Tibial artery (tissue), 4 donors: ENCODE measurements at regions not wholly inside any gene's neighbourhood (a gene's known extent, or its start where the extent isn't known, plus 50 kb on each side); places are given as distances from the start of the nearest gene placed in this dataset.

ENCODE experiments used
- DNase-seq, 2 donors: peaks; one replicate each; pipeline ENCODE4 v3.0.0-alpha.2; 2019
- H3K27ac ChIP-seq, 2 donors: fragments of 200-600 bp; sonication (generic) in 1 of 2; 1 replicate in 1 of 2; 2 replicates in 1 of 2; pipeline ENCODE4 v1.5.1; 2018 to 2019; ENCODE audit warnings: mild to moderate bottlenecking in 1 of 2
- H3K27me3 ChIP-seq, 2 donors: fragments of 200-600 bp; sonication (generic) in 1 of 2; one replicate each; pipeline versions ENCODE4 v1.5.1 to v1.6.0; 2016 to 2019
- H3K36me3 ChIP-seq, 3 donors: fragments of 200-600 bp; sonication (generic) in 2 of 3; one replicate each; pipeline ENCODE4 v1.5.1; 2016 to 2019; ENCODE audit warnings: mild to moderate bottlenecking in 2 of 3
- H3K4me1 ChIP-seq, 4 donors: fragments of 200-600 bp; sonication (generic) in 2 of 4; 1 replicate in 3 of 4; 2 replicates in 1 of 4; pipeline ENCODE4 v1.5.1; 2016 to 2019
- H3K4me3 ChIP-seq, 2 donors: fragments of 200-600 bp; sonication (generic) in 1 of 2; 1 replicate in 1 of 2; 2 replicates in 1 of 2; pipeline ENCODE4 v1.5.1; 2018 to 2019; ENCODE audit warnings: mild to moderate bottlenecking in 2 of 2
- H3K9me3 ChIP-seq, 3 donors: fragments of 200-600 bp; sonication (generic) in 1 of 3; one replicate each; pipeline ENCODE4 v1.5.1; 2016 to 2019
- CTCF ChIP-seq, 2 experiments: fragments of 200-600 bp in 1 of 2; fragments of 450-650 bp in 1 of 2; IDR thresholded peaks; one replicate each; pipeline ENCODE4 v1.5.1; 2017 to 2019; ENCODE audit warnings: antibody characterized with exemption in 2 of 2, mild to moderate bottlenecking in 1 of 2, moderate library complexity in 1 of 2
- intact Hi-C: fragments of 100-400 bp; cut with DNase I; formaldehyde crosslinking; loops from one replicate; pipeline ENCODE4 v1.15.0; 2023; ENCODE audit warnings: low total_unique reads

- DNase-seq: no peak
- Histone ChIP-seq H3K36me3 (no peaks in the 10 kb centered on the region), H3K9me3 (peaks cover 0 to 4% (median 0%) of the 10 kb centered on the region in 3 donors), H3K27me3 (no peaks in the 10 kb centered on the region), H3K4me1 (no peaks in the 10 kb centered on the region), H3K27ac (no peak overlapping the region), H3K4me3 (no peak overlapping the region)
- TF ChIP-seq CTCF (IDR thresholded peaks at IDR 0.05): no peak
- intact Hi-C loops: no loop called here
These were observed 314.9 kb upstream of the ECI2 start for GRCh38 chr6:4450237-4450636.

GRCh38 chr6:4449409-4449808 is 314.0 kb upstream of the ECI2 start:
- DNase-seq: no peak
- no peak overlapping the region for H3K27ac ChIP-seq
- H3K27me3 ChIP-seq: no peaks in the 10 kb centered on the region
- no peak for TF ChIP-seq CTCF (IDR thresholded peaks at IDR 0.05)
- H3K4me3 ChIP-seq: no peak overlapping the region
- no peaks in the 10 kb centered on the region for H3K36me3 ChIP-seq
- intact Hi-C loops: no loop called here
- H3K9me3 ChIP-seq: peaks cover 0 to 4% (median 0%) of the 10 kb centered on the region in 3 donors
- no peaks in the 10 kb centered on the region for H3K4me1 ChIP-seq

- intact Hi-C loops: no loop called here
- DNase-seq: no peak
- no peaks in the 10 kb centered on the region for H3K4me1 ChIP-seq
- no peak overlapping the region for H3K4me3 ChIP-seq
- H3K36me3 ChIP-seq: no peaks in the 10 kb centered on the region
- H3K9me3 ChIP-seq: peaks cover 0 to 4% (median 0%) of the 10 kb centered on the region in 3 donors
- no peak for TF ChIP-seq CTCF (IDR thresholded peaks at IDR 0.05)
- H3K27me3 ChIP-seq: no peaks in the 10 kb centered on the region
- H3K27ac ChIP-seq: no peak overlapping the region
These were observed 313.5 kb upstream of the ECI2 start for GRCh38 chr6:4448841-4449240.

- no peak overlapping the region for H3K27ac ChIP-seq
- no peak for TF ChIP-seq CTCF (IDR thresholded peaks at IDR 0.05)
- DNase-seq: no peak
These were observed 312.4 kb upstream of the ECI2 start for GRCh38 chr6:4447639-4448330.

GRCh38 chr6:4446982-4447381 is 311.6 kb upstream of the ECI2 start:
- H3K36me3 ChIP-seq: no peaks in the 10 kb centered on the region
- H3K27ac ChIP-seq: no peak overlapping the region
- DNase-seq: no peak
- no peak for TF ChIP-seq CTCF (IDR thresholded peaks at IDR 0.05)
- no peaks in the 10 kb centered on the region for H3K27me3 ChIP-seq
- H3K4me3 ChIP-seq: no peak overlapping the region
- peaks cover 0 to 1% (median 0%) of the 10 kb centered on the region in 3 donors for H3K9me3 ChIP-seq
- H3K4me1 ChIP-seq: no peaks in the 10 kb centered on the region
- intact Hi-C loops: no loop called here

More at GRCh38 chr6:4447639-4448330, 312.4 kb upstream of the ECI2 start:
- intact Hi-C loops: no loop called here
- no peak overlapping the region for H3K4me3 ChIP-seq
- no peaks in the 10 kb centered on the region for H3K27me3 ChIP-seq
- no peaks in the 10 kb centered on the region for H3K36me3 ChIP-seq
- H3K9me3 ChIP-seq: peaks cover 0 to 4% (median 0%) of the 10 kb centered on the region in 3 donors
- H3K4me1 ChIP-seq: no peaks in the 10 kb centered on the region
